ENCODE measurements at regions not wholly inside any gene's neighbourhood (a gene's known extent, or its start where the extent isn't known, plus 50 kb on each side); places are given as distances from the start of the nearest gene placed in this dataset.

DNA sequence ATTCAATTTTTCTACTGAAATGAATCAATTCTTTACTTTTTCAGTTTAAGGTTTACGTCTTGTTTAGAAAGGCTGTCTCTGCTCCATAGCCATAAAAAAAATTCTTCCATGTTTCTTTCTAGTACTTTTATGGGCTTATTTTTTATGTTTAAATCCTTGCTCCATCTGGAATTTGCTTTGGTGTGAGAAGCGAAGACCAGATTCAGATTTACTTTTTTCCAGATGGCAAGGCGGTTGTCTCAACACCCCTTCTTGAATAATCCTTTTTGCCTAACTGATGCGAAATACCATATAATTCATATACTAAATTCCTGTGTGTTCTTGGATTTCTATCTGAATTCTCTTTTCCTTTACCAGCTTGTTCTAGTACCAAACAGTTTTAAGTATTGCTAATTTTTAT is 101.5 kb downstream of the C1orf94 start:
- Histone ChIP-seq H3K36me3 (ENCODE audit: control insufficient read depth in 4 of 4, insufficient read depth in 3 of 4, low read depth in 1 of 4, low read length in 3 of 4) (no peaks in the 10 kb centered on the region), H3K27me3 (ENCODE audit: control insufficient read depth in 4 of 4, insufficient read depth in 4 of 4, low read length in 3 of 4) (peaks cover 0 to 3% (median 0%) of the 10 kb centered on the region in 4 donors), H3K27ac (ENCODE audit: low read depth in 1 of 2, low read length in 2 of 2) (no peak overlapping the region), H3K9me3 (ENCODE audit: control insufficient read depth in 4 of 4, low read length in 3 of 4) (no peaks in the 10 kb centered on the region), H3K4me3 (ENCODE audit: low read depth in 1 of 3, low read length in 3 of 3) (no peak overlapping the region), H3K9ac (ENCODE audit: low read depth in 1 of 2, low read length in 2 of 2) (no peak overlapping the region), H3K4me1 (ENCODE audit: control insufficient read depth in 4 of 4, insufficient read depth in 4 of 4, low read length in 3 of 4) (no peaks in the 10 kb centered on the region)
- DNase-seq (ENCODE audit: low spot score) = no peak
- 93% methylated on average over 4 of the region's 4 CpGs for WGBS
- TF ChIP-seq YY1 (IDR thresholded peaks at IDR 0.05) (no peak), TAF1 (conservative IDR thresholded peaks at IDR 0.05) (no peak), RAD21 (IDR thresholded peaks at IDR 0.05) (no peak), GABPA (IDR thresholded peaks at IDR 0.05 in 1 of 2, conservative IDR thresholded peaks at IDR 0.05 in 1 of 2) (no peak), EGR1 (IDR thresholded peaks at IDR 0.05; ENCODE audit: low read depth in 2 of 2) (no peak), JUND (IDR thresholded peaks at IDR 0.05) (no peak), HNF4A (conservative IDR thresholded peaks at IDR 0.05) (no peak), HNF4G (IDR thresholded peaks at IDR 0.05) (no peak), SP1 (IDR thresholded peaks at IDR 0.05) (no peak), RXRA (IDR thresholded peaks at IDR 0.05) (no peak), FOXA1 (IDR thresholded peaks at IDR 0.05) (no peak), FOXA2 (IDR thresholded peaks at IDR 0.05) (no peak), NR2F2 (IDR thresholded peaks at IDR 0.05) (no peak)
- TF ChIP-seq, protein P1, sequence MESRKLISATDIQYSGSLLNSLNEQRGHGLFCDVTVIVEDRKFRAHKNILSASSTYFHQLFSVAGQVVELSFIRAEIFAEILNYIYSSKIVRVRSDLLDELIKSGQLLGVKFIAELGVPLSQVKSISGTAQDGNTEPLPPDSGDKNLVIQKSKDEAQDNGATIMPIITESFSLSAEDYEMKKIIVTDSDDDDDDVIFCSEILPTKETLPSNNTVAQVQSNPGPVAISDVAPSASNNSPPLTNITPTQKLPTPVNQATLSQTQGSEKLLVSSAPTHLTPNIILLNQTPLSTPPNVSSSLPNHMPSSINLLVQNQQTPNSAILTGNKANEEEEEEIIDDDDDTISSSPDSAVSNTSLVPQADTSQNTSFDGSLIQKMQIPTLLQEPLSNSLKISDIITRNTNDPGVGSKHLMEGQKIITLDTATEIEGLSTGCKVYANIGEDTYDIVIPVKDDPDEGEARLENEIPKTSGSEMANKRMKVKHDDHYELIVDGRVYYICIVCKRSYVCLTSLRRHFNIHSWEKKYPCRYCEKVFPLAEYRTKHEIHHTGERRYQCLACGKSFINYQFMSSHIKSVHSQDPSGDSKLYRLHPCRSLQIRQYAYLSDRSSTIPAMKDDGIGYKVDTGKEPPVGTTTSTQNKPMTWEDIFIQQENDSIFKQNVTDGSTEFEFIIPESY (IDR thresholded peaks at IDR 0.05) = no peak
- TF ChIP-seq, protein P2, sequence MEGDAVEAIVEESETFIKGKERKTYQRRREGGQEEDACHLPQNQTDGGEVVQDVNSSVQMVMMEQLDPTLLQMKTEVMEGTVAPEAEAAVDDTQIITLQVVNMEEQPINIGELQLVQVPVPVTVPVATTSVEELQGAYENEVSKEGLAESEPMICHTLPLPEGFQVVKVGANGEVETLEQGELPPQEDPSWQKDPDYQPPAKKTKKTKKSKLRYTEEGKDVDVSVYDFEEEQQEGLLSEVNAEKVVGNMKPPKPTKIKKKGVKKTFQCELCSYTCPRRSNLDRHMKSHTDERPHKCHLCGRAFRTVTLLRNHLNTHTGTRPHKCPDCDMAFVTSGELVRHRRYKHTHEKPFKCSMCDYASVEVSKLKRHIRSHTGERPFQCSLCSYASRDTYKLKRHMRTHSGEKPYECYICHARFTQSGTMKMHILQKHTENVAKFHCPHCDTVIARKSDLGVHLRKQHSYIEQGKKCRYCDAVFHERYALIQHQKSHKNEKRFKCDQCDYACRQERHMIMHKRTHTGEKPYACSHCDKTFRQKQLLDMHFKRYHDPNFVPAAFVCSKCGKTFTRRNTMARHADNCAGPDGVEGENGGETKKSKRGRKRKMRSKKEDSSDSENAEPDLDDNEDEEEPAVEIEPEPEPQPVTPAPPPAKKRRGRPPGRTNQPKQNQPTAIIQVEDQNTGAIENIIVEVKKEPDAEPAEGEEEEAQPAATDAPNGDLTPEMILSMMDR (IDR thresholded peaks at IDR 0.05; ENCODE audit: low read depth, low read length, missing input control) = no peak
- TF ChIP-seq, protein P3, sequence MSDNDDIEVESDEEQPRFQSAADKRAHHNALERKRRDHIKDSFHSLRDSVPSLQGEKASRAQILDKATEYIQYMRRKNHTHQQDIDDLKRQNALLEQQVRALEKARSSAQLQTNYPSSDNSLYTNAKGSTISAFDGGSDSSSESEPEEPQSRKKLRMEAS (IDR thresholded peaks at IDR 0.05) = no peak
- TF ChIP-seq, protein P4, sequence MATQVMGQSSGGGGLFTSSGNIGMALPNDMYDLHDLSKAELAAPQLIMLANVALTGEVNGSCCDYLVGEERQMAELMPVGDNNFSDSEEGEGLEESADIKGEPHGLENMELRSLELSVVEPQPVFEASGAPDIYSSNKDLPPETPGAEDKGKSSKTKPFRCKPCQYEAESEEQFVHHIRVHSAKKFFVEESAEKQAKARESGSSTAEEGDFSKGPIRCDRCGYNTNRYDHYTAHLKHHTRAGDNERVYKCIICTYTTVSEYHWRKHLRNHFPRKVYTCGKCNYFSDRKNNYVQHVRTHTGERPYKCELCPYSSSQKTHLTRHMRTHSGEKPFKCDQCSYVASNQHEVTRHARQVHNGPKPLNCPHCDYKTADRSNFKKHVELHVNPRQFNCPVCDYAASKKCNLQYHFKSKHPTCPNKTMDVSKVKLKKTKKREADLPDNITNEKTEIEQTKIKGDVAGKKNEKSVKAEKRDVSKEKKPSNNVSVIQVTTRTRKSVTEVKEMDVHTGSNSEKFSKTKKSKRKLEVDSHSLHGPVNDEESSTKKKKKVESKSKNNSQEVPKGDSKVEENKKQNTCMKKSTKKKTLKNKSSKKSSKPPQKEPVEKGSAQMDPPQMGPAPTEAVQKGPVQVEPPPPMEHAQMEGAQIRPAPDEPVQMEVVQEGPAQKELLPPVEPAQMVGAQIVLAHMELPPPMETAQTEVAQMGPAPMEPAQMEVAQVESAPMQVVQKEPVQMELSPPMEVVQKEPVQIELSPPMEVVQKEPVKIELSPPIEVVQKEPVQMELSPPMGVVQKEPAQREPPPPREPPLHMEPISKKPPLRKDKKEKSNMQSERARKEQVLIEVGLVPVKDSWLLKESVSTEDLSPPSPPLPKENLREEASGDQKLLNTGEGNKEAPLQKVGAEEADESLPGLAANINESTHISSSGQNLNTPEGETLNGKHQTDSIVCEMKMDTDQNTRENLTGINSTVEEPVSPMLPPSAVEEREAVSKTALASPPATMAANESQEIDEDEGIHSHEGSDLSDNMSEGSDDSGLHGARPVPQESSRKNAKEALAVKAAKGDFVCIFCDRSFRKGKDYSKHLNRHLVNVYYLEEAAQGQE (IDR thresholded peaks at IDR 0.05) = no peak
- TF ChIP-seq, protein P5, sequence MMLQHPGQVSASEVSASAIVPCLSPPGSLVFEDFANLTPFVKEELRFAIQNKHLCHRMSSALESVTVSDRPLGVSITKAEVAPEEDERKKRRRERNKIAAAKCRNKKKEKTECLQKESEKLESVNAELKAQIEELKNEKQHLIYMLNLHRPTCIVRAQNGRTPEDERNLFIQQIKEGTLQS (IDR thresholded peaks at IDR 0.05) = no peak

Measured in liver (tissue), 8 donors.